ENCODE measurements at regions not wholly inside any gene's neighbourhood (a gene's known extent, or its start where the extent isn't known, plus 50 kb on each side); places are given as distances from the start of the nearest gene placed in this dataset.
A peak's percentile ranks its signal among the peaks of the same experiment; 100 is the strongest.

DNA sequence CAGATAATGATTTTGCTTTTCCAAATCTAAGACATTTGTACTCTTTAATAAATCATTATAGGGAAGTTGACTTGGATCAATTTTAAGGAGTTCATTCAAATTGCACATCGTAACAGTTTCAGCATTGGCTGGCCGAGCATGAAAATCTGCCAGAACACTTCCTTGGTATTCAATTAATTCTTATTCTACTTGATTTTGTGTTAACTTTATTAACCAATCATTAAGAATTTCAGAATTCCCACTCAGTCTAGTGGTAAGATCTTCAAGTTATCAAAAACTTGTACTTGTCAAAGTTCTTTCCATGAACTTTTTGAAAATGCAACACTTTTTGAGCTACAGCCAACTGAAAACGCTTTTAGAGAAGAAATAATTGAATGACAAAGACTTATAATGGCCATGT lies 565.8 kb downstream of the TLE1 start:
- no peaks in the 10 kb centered on the region for H3K79me1 ChIP-seq (replicated peaks; ENCODE audit: low read length, poor library complexity, severe bottlenecking)
- H3K36me3 ChIP-seq (ENCODE audit: control insufficient read depth in 1 of 2, insufficient read depth in 2 of 2, low read depth in 1 of 2, low read length in 2 of 2): no peaks in the 10 kb centered on the region
- H2BK120ac ChIP-seq (ENCODE audit: low read depth, low read length): no peak overlapping the region
- no peak overlapping the region for H3K18ac ChIP-seq (ENCODE audit: low read depth in 1 of 2, low read length in 2 of 2)
- no peak overlapping the region for H3K4ac ChIP-seq (ENCODE audit: low read depth in 1 of 2, low read length in 2 of 2)
- no peak for DNase-seq
- H3K4me3 ChIP-seq (ENCODE audit: insufficient read depth in 1 of 2, low read depth in 1 of 2, low read length in 2 of 2): no peak overlapping the region
- no peak overlapping the region for H4K91ac ChIP-seq (ENCODE audit: low read length)
- no peak overlapping the region for H2BK12ac ChIP-seq (ENCODE audit: low read length in 2 of 2)
- 100% methylated on average over 1 of the region's 3 CpGs for WGBS
- no peak overlapping the region for H3K4me2 ChIP-seq (ENCODE audit: low read length, poor library complexity, severe bottlenecking)
- H3K27me3 ChIP-seq (ENCODE audit: control insufficient read depth in 1 of 2, insufficient read depth in 1 of 2, low read length in 2 of 2): no peaks in the 10 kb centered on the region
- no peaks in the 10 kb centered on the region for H3K4me1 ChIP-seq (ENCODE audit: control insufficient read depth, insufficient read depth, low read depth, low read length)
- no peak overlapping the region for H4K8ac ChIP-seq (ENCODE audit: low read length)
- H2BK15ac ChIP-seq (ENCODE audit: low read depth, poor library complexity, severe bottlenecking): no peak overlapping the region
- no peak overlapping the region for H3K23ac ChIP-seq (ENCODE audit: low read length in 2 of 2)
- H3K27ac ChIP-seq (ENCODE audit: low read length, poor library complexity, severe bottlenecking): no peak overlapping the region
- no peak overlapping the region for H2AK5ac ChIP-seq (ENCODE audit: low read length, severe bottlenecking)
- no peak overlapping the region for H2AFZ ChIP-seq (ENCODE audit: low read depth, low read length)
- peaks cover 3% of the 10 kb centered on the region for H3K9me3 ChIP-seq (ENCODE audit: control insufficient read depth, low read length)
- no peak overlapping the region for H3K9ac ChIP-seq (ENCODE audit: low read length)
- no peak overlapping the region for H3K14ac ChIP-seq (ENCODE audit: low read length in 2 of 2)
- H2BK5ac ChIP-seq (ENCODE audit: low read depth, low read length, poor library complexity, severe bottlenecking): no peak overlapping the region

DNA sequence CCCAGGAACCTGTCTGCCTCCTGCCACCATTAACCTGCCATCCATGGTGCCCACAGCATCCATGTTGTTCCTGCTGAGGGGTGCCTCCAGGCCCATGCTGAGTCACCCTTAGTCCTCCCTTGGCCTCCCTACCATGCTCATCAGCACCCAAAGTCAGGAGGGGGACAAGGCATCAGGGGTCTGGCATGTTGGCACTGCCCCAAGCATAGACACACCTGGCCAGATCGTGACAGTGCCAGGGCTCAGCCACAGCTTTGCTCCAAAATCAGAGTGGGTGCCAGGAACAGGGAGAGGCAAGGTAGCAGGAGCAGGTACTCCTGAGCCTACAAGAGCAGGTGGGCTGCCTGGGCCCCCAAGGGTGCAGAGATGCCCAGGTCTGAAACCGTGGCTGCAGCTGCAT lies 566.6 kb downstream of the TLE1 start:
- H3K27ac ChIP-seq (ENCODE audit: low read length, poor library complexity, severe bottlenecking): no peak overlapping the region
- H3K14ac ChIP-seq (ENCODE audit: low read length in 2 of 2): peak overlapping the region in 1 of 2 experiments; percentile 37
- H3K27me3 ChIP-seq (ENCODE audit: control insufficient read depth in 1 of 2, insufficient read depth in 1 of 2, low read length in 2 of 2): no peaks in the 10 kb centered on the region
- H2BK120ac ChIP-seq (ENCODE audit: low read depth, low read length): no peak overlapping the region
- no peak overlapping the region for H3K4me2 ChIP-seq (ENCODE audit: low read length, poor library complexity, severe bottlenecking)
- no peak overlapping the region for H2BK5ac ChIP-seq (ENCODE audit: low read depth, low read length, poor library complexity, severe bottlenecking)
- no peak overlapping the region for H3K9ac ChIP-seq (ENCODE audit: low read length)
- H4K8ac ChIP-seq (ENCODE audit: low read length): no peak overlapping the region
- H3K9me3 ChIP-seq (ENCODE audit: control insufficient read depth, low read length): peaks cover 3% of the 10 kb centered on the region
- no peaks in the 10 kb centered on the region for H3K79me1 ChIP-seq (replicated peaks; ENCODE audit: low read length, poor library complexity, severe bottlenecking)
- no peak overlapping the region for H3K23ac ChIP-seq (ENCODE audit: low read length in 2 of 2)
- H3K4ac ChIP-seq (ENCODE audit: low read depth in 1 of 2, low read length in 2 of 2): peak overlapping the region in 1 of 2 experiments; percentile 51
- 89% methylated on average over 2 of the region's 2 CpGs for WGBS
- no peak for DNase-seq
- no peaks in the 10 kb centered on the region for H3K4me1 ChIP-seq (ENCODE audit: control insufficient read depth, insufficient read depth, low read depth, low read length)
- peak overlapping the region in 1 of 2 experiments; percentile 89 for H2BK12ac ChIP-seq (ENCODE audit: low read length in 2 of 2)
- H3K36me3 ChIP-seq (ENCODE audit: control insufficient read depth in 1 of 2, insufficient read depth in 2 of 2, low read depth in 1 of 2, low read length in 2 of 2): no peaks in the 10 kb centered on the region
- no peak overlapping the region for H3K4me3 ChIP-seq (ENCODE audit: insufficient read depth in 1 of 2, low read depth in 1 of 2, low read length in 2 of 2)
- peak overlapping the region; percentile 12 for H2BK15ac ChIP-seq (ENCODE audit: low read depth, poor library complexity, severe bottlenecking)
- H2AK5ac ChIP-seq (ENCODE audit: low read length, severe bottlenecking): no peak overlapping the region
- peak overlapping the region; percentile 75 for H4K91ac ChIP-seq (ENCODE audit: low read length)
- H3K18ac ChIP-seq (ENCODE audit: low read depth in 1 of 2, low read length in 2 of 2): peak overlapping the region in 1 of 2 experiments; percentile 79
- H2AFZ ChIP-seq (ENCODE audit: low read depth, low read length): no peak overlapping the region

DNA sequence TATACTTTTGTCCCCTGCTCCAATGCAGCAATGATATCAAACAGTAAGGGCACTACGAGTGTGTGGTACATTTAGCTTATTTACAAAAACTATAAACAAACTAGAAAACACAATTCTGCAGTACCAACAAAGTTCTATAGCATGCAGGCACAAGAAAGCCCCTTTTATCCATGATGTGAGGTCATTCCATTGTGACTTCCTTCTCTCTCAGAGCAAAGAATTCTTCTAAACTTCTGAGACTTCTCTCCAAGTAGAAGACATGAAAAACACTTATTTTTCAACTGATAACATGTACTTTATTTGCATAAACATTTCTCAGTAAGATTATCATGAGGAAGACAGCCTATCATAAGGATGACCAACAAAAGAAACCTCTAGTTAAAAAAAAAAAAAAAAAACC lies 569.8 kb downstream of the TLE1 start:
- peaks cover 3% of the 10 kb centered on the region for H3K9me3 ChIP-seq (ENCODE audit: control insufficient read depth, low read length)
- H4K91ac ChIP-seq (ENCODE audit: low read length): no peak overlapping the region
- H3K9ac ChIP-seq (ENCODE audit: low read length): no peak overlapping the region
- peak; percentile 29 for DNase-seq
- no peak overlapping the region for H3K14ac ChIP-seq (ENCODE audit: low read length in 2 of 2)
- no peak overlapping the region for H3K27ac ChIP-seq (ENCODE audit: low read length, poor library complexity, severe bottlenecking)
- H3K23ac ChIP-seq (ENCODE audit: low read length in 2 of 2): no peak overlapping the region
- H2BK120ac ChIP-seq (ENCODE audit: low read depth, low read length): no peak overlapping the region
- H3K4me1 ChIP-seq (ENCODE audit: control insufficient read depth, insufficient read depth, low read depth, low read length): no peaks in the 10 kb centered on the region
- no peak overlapping the region for H2AFZ ChIP-seq (ENCODE audit: low read depth, low read length)
- no peak overlapping the region for H2BK15ac ChIP-seq (ENCODE audit: low read depth, poor library complexity, severe bottlenecking)
- no peaks in the 10 kb centered on the region for H3K27me3 ChIP-seq (ENCODE audit: control insufficient read depth in 1 of 2, insufficient read depth in 1 of 2, low read length in 2 of 2)
- no peak overlapping the region for H2BK5ac ChIP-seq (ENCODE audit: low read depth, low read length, poor library complexity, severe bottlenecking)
- H2AK5ac ChIP-seq (ENCODE audit: low read length, severe bottlenecking): no peak overlapping the region
- no peak overlapping the region for H3K4me3 ChIP-seq (ENCODE audit: insufficient read depth in 1 of 2, low read depth in 1 of 2, low read length in 2 of 2)
- H3K4ac ChIP-seq (ENCODE audit: low read depth in 1 of 2, low read length in 2 of 2): no peak overlapping the region
- peak overlapping the region in 1 of 2 experiments; percentile 5 for H3K18ac ChIP-seq (ENCODE audit: low read depth in 1 of 2, low read length in 2 of 2)
- H3K36me3 ChIP-seq (ENCODE audit: control insufficient read depth in 1 of 2, insufficient read depth in 2 of 2, low read depth in 1 of 2, low read length in 2 of 2): no peaks in the 10 kb centered on the region
- H3K4me2 ChIP-seq (ENCODE audit: low read length, poor library complexity, severe bottlenecking): no peak overlapping the region
- 59% methylated on average over 1 of the region's 1 CpG for WGBS
- no peak overlapping the region for H4K8ac ChIP-seq (ENCODE audit: low read length)
- no peak overlapping the region for H2BK12ac ChIP-seq (ENCODE audit: low read length in 2 of 2)
- H3K79me1 ChIP-seq (replicated peaks; ENCODE audit: low read length, poor library complexity, severe bottlenecking): no peaks in the 10 kb centered on the region

DNA sequence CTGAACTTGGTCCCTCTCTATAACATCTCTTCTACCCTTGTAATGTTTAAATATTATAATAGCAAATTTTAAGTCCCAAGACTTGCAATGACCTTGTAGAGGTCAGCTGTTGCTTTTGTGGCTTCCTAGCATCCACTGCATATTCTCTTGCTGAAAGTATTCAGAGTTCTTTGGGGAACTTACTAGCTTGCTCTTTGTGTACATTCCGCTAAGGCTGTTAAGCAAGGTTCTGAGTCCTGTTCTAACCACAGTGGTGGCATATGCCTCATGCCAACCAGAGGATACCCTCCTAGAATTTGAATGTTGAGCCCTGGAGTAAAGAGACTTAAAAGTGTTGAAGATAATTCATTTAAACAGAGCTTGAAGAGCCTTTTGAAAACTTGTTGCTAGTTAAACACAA lies 570.9 kb downstream of the TLE1 start:
- H2BK15ac ChIP-seq (ENCODE audit: low read depth, poor library complexity, severe bottlenecking): no peak overlapping the region
- H3K9ac ChIP-seq (ENCODE audit: low read length): no peak overlapping the region
- H3K27ac ChIP-seq (ENCODE audit: low read length, poor library complexity, severe bottlenecking): no peak overlapping the region
- H3K14ac ChIP-seq (ENCODE audit: low read length in 2 of 2): no peak overlapping the region
- H3K9me3 ChIP-seq (ENCODE audit: control insufficient read depth, low read length): peaks cover 3% of the 10 kb centered on the region
- 72% methylated on average over 1 of the region's 1 CpG for WGBS
- H3K79me1 ChIP-seq (replicated peaks; ENCODE audit: low read length, poor library complexity, severe bottlenecking): no peaks in the 10 kb centered on the region
- no peak overlapping the region for H4K91ac ChIP-seq (ENCODE audit: low read length)
- H2BK5ac ChIP-seq (ENCODE audit: low read depth, low read length, poor library complexity, severe bottlenecking): no peak overlapping the region
- no peaks in the 10 kb centered on the region for H3K27me3 ChIP-seq (ENCODE audit: control insufficient read depth in 1 of 2, insufficient read depth in 1 of 2, low read length in 2 of 2)
- H2BK120ac ChIP-seq (ENCODE audit: low read depth, low read length): no peak overlapping the region
- H2AK5ac ChIP-seq (ENCODE audit: low read length, severe bottlenecking): no peak overlapping the region
- H3K4me2 ChIP-seq (ENCODE audit: low read length, poor library complexity, severe bottlenecking): no peak overlapping the region
- H2BK12ac ChIP-seq (ENCODE audit: low read length in 2 of 2): no peak overlapping the region
- H3K4me1 ChIP-seq (ENCODE audit: control insufficient read depth, insufficient read depth, low read depth, low read length): no peaks in the 10 kb centered on the region
- no peaks in the 10 kb centered on the region for H3K36me3 ChIP-seq (ENCODE audit: control insufficient read depth in 1 of 2, insufficient read depth in 2 of 2, low read depth in 1 of 2, low read length in 2 of 2)
- no peak overlapping the region for H3K4ac ChIP-seq (ENCODE audit: low read depth in 1 of 2, low read length in 2 of 2)
- no peak overlapping the region for H3K23ac ChIP-seq (ENCODE audit: low read length in 2 of 2)
- no peak overlapping the region for H3K18ac ChIP-seq (ENCODE audit: low read depth in 1 of 2, low read length in 2 of 2)
- H4K8ac ChIP-seq (ENCODE audit: low read length): no peak overlapping the region
- peak; percentile 58 for DNase-seq
- no peak overlapping the region for H2AFZ ChIP-seq (ENCODE audit: low read depth, low read length)
- H3K4me3 ChIP-seq (ENCODE audit: insufficient read depth in 1 of 2, low read depth in 1 of 2, low read length in 2 of 2): no peak overlapping the region

Measured in mesenchymal stem cell (in vitro differentiated cells and primary cell).